Endothelial cell (in vitro differentiated cells): ENCODE measurements at regions not wholly inside any gene's neighbourhood (a gene's known extent, or its start where the extent isn't known, plus 50 kb on each side); places are given as distances from the start of the nearest gene placed in this dataset.

Experiments
- DNase-seq: peaks from one replicate; pipeline ENCODE4 v3.0.0; 2021; ENCODE audit warnings: low spot score
- H3K27ac Mint-ChIP-seq: one replicate; pipeline ENCODE4 v1.8.0; 2021; ENCODE audit warnings: mixed read lengths, inconsistent platforms; ENCODE audit not compliant: unreplicated experiment
- H3K27me3 Mint-ChIP-seq: one replicate; pipeline ENCODE4 v1.8.0; 2021; ENCODE audit warnings: mild to moderate bottlenecking, moderate library complexity, mixed read lengths, inconsistent platforms; ENCODE audit not compliant: unreplicated experiment
- H3K36me3 Mint-ChIP-seq: one replicate; pipeline ENCODE4 v1.8.0; 2021; ENCODE audit warnings: mild to moderate bottlenecking, low read depth, mixed read lengths, inconsistent platforms; ENCODE audit not compliant: unreplicated experiment
- H3K4me1 Mint-ChIP-seq: one replicate; pipeline ENCODE4 v1.8.0; 2021; ENCODE audit warnings: mild to moderate bottlenecking, mixed read lengths, inconsistent platforms; ENCODE audit not compliant: unreplicated experiment
- H3K4me3 Mint-ChIP-seq: one replicate; pipeline ENCODE4 v1.8.0; 2021; ENCODE audit warnings: mild to moderate bottlenecking, mixed read lengths, inconsistent platforms; ENCODE audit not compliant: unreplicated experiment
- H3K9me3 Mint-ChIP-seq: one replicate; pipeline ENCODE4 v1.8.0; 2021; ENCODE audit warnings: mixed read lengths, inconsistent platforms; ENCODE audit not compliant: unreplicated experiment
- TF ChIP-seq, protein P1 (sequence below): fragments of 200-600 bp; sonication (generic); IDR thresholded peaks from one replicate; pipeline ENCODE4 v1.5.0; 2021; ENCODE audit warnings: antibody characterized with exemption; ENCODE audit not compliant: unreplicated experiment

DNA sequence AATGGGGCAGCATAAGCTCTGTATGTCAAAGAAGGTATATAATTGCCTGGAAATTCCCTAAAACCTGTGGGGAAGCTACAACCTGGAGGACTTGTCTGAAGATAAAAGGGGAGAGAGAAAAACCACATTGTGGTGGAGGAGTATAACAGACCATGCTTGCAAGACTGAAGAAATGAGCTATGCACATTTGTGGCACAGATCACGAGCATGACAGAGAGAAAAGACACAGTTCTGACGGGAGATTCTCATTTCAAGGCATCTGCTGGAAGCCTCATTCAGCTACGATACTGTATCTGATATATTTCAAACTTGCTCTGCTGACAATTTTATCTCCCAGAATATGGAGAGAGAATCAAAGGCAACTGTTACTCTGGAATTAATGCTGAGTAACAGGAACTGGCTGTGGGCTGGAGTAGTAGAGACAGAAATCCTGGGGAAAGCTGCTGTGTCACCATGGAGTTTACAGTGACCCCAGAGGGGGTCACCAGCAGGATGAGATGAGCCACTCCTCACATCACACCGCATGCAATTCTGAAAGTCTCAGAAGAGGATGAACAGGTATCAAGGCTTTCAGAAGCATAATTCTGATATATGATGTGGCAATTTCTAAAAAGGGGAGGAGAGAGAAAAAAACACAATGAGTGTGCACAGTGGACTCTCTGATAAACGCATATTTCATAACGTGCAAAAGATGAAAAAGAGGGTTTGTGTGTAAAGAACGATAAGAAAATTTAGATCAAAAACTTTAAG, 528.8 kb downstream of the IRX1 start:
- Mint-ChIP-seq H3K4me3 (no peak overlapping the region), H3K9me3 (no peaks in the 10 kb centered on the region), H3K27me3 (peaks cover 3% of the 10 kb centered on the region), H3K36me3 (no peaks in the 10 kb centered on the region), H3K27ac (no peak overlapping the region), H3K4me1 (no peaks in the 10 kb centered on the region)
- TF ChIP-seq, protein P1, sequence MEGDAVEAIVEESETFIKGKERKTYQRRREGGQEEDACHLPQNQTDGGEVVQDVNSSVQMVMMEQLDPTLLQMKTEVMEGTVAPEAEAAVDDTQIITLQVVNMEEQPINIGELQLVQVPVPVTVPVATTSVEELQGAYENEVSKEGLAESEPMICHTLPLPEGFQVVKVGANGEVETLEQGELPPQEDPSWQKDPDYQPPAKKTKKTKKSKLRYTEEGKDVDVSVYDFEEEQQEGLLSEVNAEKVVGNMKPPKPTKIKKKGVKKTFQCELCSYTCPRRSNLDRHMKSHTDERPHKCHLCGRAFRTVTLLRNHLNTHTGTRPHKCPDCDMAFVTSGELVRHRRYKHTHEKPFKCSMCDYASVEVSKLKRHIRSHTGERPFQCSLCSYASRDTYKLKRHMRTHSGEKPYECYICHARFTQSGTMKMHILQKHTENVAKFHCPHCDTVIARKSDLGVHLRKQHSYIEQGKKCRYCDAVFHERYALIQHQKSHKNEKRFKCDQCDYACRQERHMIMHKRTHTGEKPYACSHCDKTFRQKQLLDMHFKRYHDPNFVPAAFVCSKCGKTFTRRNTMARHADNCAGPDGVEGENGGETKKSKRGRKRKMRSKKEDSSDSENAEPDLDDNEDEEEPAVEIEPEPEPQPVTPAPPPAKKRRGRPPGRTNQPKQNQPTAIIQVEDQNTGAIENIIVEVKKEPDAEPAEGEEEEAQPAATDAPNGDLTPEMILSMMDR = no peak
- no peak for DNase-seq

DNA sequence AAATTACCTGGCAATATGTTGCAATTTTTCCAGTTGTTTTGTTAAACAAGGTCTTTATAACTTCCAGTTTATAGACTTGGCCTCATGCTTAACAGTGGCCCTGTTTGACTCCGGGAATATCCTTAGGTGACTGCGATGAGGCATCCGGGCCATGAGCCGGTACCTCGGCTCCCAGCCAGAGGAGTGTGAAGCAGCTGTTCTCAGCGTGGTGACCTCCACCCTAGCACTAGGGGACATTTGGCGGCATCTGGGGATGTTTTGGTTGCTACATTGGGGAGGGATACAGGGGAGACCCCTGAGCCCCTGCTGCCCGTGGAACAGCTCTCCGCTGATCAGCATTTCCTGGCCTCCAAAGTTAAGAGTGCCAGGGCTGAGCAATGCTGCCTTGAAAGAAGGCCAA, 533.4 kb downstream of the IRX1 start:
- Mint-ChIP-seq H3K4me1 (no peaks in the 10 kb centered on the region), H3K27ac (no peak overlapping the region), H3K36me3 (no peaks in the 10 kb centered on the region), H3K9me3 (no peaks in the 10 kb centered on the region), H3K4me3 (no peak overlapping the region), H3K27me3 (peaks cover 1% of the 10 kb centered on the region)
- TF ChIP-seq, protein P1 = no peak
- no peak for DNase-seq

DNA sequence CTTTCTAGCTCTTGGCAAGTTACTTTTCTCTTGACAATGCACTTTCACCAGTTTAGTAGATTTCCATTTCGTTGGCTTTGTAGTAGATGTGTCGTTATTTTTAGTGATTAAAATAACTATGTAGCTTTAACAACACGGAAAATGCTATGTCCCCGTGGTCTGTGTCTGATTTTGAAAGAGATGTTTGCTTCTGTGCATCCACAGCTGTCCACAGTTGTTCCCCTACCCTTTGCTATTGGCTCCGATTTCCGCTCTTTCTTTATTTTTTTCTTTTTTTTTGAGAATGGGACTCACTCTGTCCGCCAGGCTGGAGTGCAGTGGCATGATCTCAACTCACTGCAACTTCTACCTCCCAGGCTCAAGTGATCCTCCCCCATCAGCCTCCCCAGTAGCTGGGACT, 533.9 kb downstream of the IRX1 start:
- no peaks in the 10 kb centered on the region for H3K27me3 Mint-ChIP-seq
- H3K4me1 Mint-ChIP-seq = no peaks in the 10 kb centered on the region
- H3K36me3 Mint-ChIP-seq = no peaks in the 10 kb centered on the region
- H3K9me3 Mint-ChIP-seq = no peaks in the 10 kb centered on the region
- DNase-seq = no peak
- TF ChIP-seq, protein P1 = no peak
- H3K27ac Mint-ChIP-seq = no peak overlapping the region
- H3K4me3 Mint-ChIP-seq = no peak overlapping the region

DNA sequence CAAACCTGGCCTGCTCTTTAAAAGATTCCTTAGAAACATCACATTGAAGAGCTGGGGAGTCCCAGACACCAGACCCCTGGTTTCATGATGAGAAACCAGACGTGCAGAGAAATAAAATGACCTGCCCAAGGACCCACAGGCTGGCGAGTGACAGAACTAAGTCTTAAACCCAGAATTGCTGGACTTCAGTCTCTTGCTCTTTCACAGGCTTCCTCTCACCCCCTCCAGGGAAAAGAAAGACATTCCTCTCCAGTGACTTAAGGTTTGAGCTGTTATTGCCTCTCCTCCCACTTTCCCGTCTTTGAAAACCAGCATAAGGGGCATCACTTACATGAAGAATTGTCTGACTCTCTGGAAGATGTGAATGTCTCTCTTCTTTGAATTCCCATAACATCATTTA, 535.2 kb downstream of the IRX1 start:
- Mint-ChIP-seq H3K4me1 (no peaks in the 10 kb centered on the region), H3K4me3 (no peak overlapping the region), H3K27me3 (no peaks in the 10 kb centered on the region), H3K9me3 (no peaks in the 10 kb centered on the region), H3K27ac (no peak overlapping the region), H3K36me3 (no peaks in the 10 kb centered on the region)
- TF ChIP-seq, protein P1 = no peak
- no peak for DNase-seq

DNA sequence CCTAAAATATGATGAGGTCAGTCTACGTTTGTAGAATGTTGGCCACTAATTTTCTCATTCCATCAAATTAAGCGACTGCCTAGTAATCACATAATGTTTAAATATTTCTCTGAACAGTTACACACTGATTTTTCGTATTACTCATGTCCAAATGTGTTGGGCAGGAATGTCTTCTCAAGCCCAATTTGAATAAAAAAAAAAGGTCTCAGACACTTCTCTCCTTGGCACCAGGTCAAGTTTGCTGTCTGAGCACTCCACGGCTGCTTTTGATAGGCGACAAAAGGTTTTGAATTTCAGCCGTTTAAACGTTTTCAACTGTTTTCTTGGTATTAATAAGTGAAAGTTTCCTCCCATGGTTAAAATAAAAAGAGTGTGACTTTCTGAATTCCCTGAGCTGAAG, 542.1 kb downstream of the IRX1 start:
- Mint-ChIP-seq H3K27me3 (peaks cover 1% of the 10 kb centered on the region), H3K4me1 (no peaks in the 10 kb centered on the region), H3K9me3 (peaks cover 5% of the 10 kb centered on the region), H3K4me3 (no peak overlapping the region), H3K36me3 (no peaks in the 10 kb centered on the region), H3K27ac (no peak overlapping the region)
- TF ChIP-seq, protein P1 = no peak
- no peak for DNase-seq
